GM12872 (cell line): ENCODE measurements at regions not wholly inside any gene's neighbourhood (a gene's known extent, or its start where the extent isn't known, plus 50 kb on each side); places are given as distances from the start of the nearest gene placed in this dataset.

ENCODE experiments used
- CTCF ChIP-seq: IDR thresholded peaks from 3 replicates; pipeline ENCODE4 v1.5.1; 2011; ENCODE audit warnings: low read depth, mild to moderate bottlenecking, low read length, moderate library complexity; ENCODE audit not compliant: insufficient read depth

DNA sequence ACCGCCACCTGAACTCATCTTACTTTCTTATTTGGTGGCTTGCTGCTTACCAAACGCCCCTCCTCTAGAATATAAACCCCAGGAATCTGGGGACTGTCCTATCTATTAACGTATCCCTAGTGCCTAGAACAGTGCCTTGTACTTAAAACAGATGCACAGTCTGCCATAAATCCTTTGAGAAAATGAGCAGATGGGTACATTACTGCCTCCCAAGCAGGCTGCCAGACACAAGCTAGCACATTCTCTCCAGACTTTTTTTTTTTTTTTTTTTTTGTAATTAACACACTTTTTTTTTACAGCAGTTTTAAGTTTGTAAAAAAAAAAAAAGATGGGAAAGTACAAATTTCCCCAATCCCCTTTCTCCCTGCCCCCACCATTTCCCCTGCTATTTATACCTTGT, 57.3 kb upstream of the RPL38 start:
- no peak for TF ChIP-seq CTCF

DNA sequence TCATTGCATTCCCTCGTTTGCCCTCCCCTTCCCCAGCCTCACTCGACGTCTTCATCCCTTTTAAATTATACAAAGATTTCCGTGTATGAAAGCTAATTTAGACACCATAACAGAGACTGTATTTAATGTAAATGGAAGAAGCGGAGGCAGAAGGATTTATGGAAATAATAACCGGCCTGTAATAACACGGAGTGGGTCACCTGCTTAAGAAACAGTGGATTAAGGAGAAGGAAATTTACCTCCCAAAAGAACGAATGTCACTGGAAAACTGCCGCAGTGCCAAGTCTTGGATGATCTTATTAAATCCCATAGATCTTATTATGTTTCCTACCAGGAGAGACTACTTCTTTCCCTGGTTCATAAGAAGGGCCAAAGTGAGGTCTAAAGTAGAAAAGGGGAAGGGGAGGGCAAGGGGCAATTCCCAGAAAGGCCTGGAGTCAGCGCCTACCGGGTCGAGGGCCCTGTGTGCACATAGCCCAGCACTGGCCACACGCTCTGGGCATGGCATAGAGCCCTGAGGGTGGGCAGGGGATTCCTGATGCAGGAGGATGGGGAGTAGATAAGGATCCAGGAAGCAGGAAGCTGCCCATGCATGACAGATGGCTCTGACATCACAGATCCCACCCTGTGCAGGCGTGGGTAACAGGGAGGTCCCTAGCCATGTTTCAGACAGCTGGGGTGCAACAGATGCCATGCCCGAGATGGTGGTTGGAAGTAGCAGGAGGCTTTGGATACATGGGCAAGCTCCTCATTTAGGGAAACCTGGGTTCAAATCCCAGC, 56.2 kb upstream of the RPL38 start:
- TF ChIP-seq CTCF: no peak

- TF ChIP-seq CTCF: no peak
Measured at GRCh38 chr17:74147966-74148365, 55.5 kb upstream of the RPL38 start.

- TF ChIP-seq CTCF: no peak
Measured at GRCh38 chr17:74148446-74148845, 55.0 kb upstream of the RPL38 start.

DNA sequence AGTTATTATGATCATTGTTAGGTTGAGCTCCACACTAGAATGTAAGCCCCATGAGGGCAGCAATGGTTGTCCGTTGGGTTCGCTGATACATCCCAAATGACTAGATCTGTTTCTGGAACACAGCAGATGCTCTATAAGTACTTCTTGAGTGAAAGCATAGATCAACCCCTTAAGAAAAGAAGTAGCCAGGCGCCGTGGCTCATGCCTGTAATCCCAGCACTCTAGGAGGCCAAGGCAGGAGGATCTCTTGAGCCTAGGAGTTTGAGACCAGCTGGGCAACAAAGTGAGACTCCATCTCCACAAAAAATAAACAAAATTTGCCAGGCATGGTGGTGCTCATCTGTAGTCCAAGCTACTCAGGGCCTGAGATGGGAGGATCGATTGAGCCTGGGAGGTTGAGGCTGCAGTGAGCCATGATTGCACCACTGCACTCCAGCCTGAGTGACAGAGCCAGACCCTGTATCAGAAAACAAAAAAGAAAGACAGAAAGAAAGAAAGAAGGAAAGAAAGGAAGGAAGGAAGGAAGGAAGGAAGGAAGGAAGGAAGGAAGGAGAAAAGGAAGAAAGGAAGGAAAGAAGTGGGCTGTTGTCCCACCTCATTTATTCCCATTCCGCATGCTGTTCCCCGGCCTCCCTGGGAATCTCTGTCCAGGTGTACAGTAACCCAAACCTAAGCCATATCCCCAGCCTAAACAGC, 54.4 kb upstream of the RPL38 start:
- TF ChIP-seq CTCF: no peak

- TF ChIP-seq CTCF: no peak
Measured at GRCh38 chr17:74149597-74150427, 53.7 kb upstream of the RPL38 start.

DNA sequence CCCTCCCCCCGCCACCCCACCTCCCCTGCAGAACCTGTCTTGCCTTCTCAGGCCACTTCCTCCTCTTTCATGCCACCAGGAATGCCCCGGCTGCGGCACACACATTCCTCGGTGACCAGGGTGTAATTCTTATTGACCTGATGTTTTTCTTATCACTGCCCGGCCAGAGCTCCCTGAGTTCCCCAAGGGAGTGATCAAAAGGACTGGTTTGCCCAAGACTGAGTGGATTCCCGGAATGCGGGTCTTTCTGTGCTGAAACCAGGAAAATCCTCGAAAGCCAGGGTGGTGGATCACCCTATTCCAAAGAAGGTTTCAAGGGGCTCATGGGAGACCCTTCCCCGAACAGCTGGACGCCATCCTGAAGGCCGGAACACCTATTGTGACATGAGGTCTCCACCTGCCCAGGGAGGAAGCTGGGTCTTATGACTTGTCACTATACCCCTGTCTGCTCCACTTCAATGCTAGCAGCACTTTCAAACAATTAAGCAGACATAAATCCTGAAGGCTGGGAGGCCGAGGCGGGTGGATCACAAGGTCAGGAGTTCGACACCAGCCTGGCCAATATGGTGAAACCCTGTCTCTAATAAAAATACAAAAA, 53.0 kb upstream of the RPL38 start:
- TF ChIP-seq CTCF: no peak
